Hepatocyte (in vitro differentiated cells): ENCODE measurements at regions not wholly inside any gene's neighbourhood (a gene's known extent, or its start where the extent isn't known, plus 50 kb on each side); places are given as distances from the start of the nearest gene placed in this dataset.

ENCODE experiments used
- EZH2 ChIP-seq: fragments of 200-600 bp; sonication (generic); IDR thresholded peaks from 2 replicates; pipeline ENCODE4 v1.6.1; 2016; ENCODE audit warnings: antibody characterized with exemption, mild to moderate bottlenecking, borderline replicate concordance
- TF ChIP-seq, protein P1 (sequence below): fragments of 200-600 bp; sonication (generic); IDR thresholded peaks from 2 replicates; pipeline ENCODE4 v1.5.1; 2016; ENCODE audit warnings: antibody characterized with exemption, mild to moderate bottlenecking; ENCODE audit not compliant: poor library complexity

- TF ChIP-seq EZH2, result no peak
- TF ChIP-seq, protein P1, sequence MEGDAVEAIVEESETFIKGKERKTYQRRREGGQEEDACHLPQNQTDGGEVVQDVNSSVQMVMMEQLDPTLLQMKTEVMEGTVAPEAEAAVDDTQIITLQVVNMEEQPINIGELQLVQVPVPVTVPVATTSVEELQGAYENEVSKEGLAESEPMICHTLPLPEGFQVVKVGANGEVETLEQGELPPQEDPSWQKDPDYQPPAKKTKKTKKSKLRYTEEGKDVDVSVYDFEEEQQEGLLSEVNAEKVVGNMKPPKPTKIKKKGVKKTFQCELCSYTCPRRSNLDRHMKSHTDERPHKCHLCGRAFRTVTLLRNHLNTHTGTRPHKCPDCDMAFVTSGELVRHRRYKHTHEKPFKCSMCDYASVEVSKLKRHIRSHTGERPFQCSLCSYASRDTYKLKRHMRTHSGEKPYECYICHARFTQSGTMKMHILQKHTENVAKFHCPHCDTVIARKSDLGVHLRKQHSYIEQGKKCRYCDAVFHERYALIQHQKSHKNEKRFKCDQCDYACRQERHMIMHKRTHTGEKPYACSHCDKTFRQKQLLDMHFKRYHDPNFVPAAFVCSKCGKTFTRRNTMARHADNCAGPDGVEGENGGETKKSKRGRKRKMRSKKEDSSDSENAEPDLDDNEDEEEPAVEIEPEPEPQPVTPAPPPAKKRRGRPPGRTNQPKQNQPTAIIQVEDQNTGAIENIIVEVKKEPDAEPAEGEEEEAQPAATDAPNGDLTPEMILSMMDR, result no peak
Observed at GRCh38 chr12:25717552-25717951, 164.5 kb upstream of the LMNTD1 start.
